Fibroblast of lung (primary cell): ENCODE measurements at regions not wholly inside any gene's neighbourhood (a gene's known extent, or its start where the extent isn't known, plus 50 kb on each side); places are given as distances from the start of the nearest gene placed in this dataset.

Experiments used
- CTCF ChIP-seq, 2 donors: IDR thresholded peaks in 1 of 2; conservative IDR thresholded peaks in 1 of 2; 1 replicate in 1 of 2; 2 replicates in 1 of 2; pipeline ENCODE4 v1.5.1; 2011 to 2012; ENCODE audit warnings: low read length in 2 of 2, control low read depth in 1 of 2, inconsistent platforms in 1 of 2, low read depth in 1 of 2, mild to moderate bottlenecking in 1 of 2
- EZH2 ChIP-seq: IDR thresholded peaks from 2 replicates; pipeline ENCODE4 v1.5.1; 2012; ENCODE audit warnings: low read length, control low read depth, mild to moderate bottlenecking; ENCODE audit errors: missing control alignments

DNA sequence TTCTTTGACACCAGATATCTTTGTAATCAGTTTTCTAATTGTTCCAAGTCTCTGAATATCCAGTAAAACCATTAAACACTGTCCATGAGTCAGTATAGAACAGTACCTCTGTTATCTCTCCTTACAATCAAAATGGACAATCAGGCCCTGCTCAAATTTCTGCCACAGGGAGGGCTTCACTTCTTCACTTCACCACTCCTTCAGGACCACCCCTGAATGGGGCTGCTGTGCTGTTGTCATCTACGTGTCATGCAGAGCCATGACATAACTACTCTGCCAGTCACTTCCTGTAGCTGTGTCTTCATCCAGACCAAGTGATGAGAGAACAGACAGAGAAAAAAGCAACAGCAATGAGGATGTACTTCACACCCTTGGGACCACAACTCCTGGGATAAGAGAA, 116.9 kb downstream of the TANC2 start:
- TF ChIP-seq CTCF (conservative IDR thresholded peaks at IDR 0.05 in 1 of 2, IDR thresholded peaks at IDR 0.05 in 1 of 2; ENCODE audit: low read depth in 1 of 2, low read length in 2 of 2) (no peak), EZH2 (no peak)
